ENCODE measurements at regions not wholly inside any gene's neighbourhood (a gene's known extent, or its start where the extent isn't known, plus 50 kb on each side); places are given as distances from the start of the nearest gene placed in this dataset.

DNA sequence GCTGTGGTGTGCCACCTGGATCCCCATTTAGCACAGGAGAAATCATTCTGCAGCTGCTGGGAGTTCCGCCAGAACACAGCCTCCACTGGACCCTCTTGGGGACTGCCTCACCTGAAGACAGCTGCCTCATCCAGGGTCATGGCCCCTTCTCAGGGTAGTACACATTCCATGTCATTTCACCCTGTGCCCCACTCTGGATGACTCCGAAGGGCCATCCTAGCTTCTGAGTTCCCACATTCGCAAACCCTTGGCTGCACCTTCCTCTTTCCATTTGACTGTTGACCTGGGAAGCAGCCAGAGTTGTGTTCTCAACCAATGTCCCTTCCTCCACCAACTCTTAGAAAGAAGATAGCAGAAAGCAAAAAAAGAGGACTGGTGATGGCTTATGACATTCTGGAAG lies 125.6 kb upstream of the TBX20 start:
- no peak for FAIRE-seq
- DNase-seq (ENCODE audit: insufficient read length), result no peak
- TF ChIP-seq TAF1 (IDR thresholded peaks at IDR 0.05; ENCODE audit: borderline replicate concordance, low read depth, low read length) (no peak), POLR2AphosphoS5 (IDR thresholded peaks at IDR 0.05; ENCODE audit: low read depth, low read length) (no peak), POLR2A (IDR thresholded peaks at IDR 0.05; ENCODE audit: low read depth, low read length) (no peak)

DNA sequence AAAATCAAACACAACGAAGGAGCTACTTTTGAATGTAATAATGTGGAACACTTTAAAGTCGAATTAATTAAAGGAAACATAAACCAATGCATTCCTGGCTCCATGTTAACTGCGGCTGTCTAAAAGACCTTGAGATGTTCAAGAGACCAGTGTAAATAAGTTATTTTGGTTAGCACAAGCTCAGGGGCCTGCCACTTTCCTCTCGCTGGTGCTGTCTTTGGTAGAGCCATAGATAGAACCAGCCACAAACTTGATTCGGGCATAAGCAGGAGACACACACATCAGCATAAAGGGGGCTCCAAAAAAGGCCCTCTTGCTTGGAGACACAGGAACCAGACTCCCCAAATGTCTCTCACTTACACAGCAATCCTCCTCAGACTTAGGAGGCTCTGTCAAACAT lies 121.6 kb upstream of the TBX20 start:
- FAIRE-seq (no peak), DNase-seq (ENCODE audit: insufficient read length) (no peak)
- TF ChIP-seq POLR2A (IDR thresholded peaks at IDR 0.05; ENCODE audit: low read depth, low read length), result no peak
- TF ChIP-seq TAF1 (IDR thresholded peaks at IDR 0.05; ENCODE audit: borderline replicate concordance, low read depth, low read length), result no peak
- TF ChIP-seq POLR2AphosphoS5 (IDR thresholded peaks at IDR 0.05; ENCODE audit: low read depth, low read length), result no peak

DNA sequence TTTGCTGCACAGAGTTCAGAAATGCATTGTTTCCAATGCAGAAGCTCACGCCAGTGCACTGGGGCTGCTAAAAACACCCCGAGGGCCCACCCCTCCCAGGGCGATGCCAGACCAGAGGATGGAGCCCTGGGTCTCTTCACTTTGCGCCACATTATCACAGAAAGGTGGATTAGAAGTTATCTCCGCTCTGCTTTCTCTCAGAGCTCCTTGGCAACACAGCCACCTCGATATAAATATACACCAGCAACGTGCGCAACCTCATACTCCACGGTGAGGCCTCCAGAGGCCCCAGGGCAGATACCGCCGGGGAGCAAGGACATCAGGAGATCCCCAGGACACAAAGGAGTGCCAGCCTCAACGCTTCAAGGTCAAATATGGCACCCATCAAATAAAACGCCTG lies 121.0 kb upstream of the TBX20 start:
- TF ChIP-seq POLR2AphosphoS5 (IDR thresholded peaks at IDR 0.05; ENCODE audit: low read depth, low read length) (no peak), POLR2A (IDR thresholded peaks at IDR 0.05; ENCODE audit: low read depth, low read length) (no peak), TAF1 (IDR thresholded peaks at IDR 0.05; ENCODE audit: borderline replicate concordance, low read depth, low read length) (no peak)
- FAIRE-seq (no peak), DNase-seq (ENCODE audit: insufficient read length) (no peak)

DNA sequence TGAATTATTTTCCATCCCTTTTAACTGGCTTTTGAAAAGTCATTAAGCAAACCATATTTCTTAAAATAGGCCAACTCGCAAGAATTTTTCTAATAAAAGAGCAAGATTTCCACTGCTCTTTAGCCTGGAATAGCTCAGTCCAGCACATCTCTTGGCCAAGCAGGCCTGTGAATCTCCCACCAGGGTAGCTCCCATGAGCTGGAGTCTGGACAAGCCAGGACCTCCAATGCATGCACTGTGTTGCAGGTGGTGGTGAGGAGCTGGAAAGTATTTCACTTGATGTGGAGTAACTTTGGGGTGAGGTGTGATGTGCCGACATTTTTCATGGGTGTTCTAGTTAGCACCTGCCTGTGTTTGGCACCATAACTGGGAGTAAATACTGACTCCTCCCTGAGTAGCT lies 117.3 kb upstream of the TBX20 start:
- no peak for TF ChIP-seq POLR2AphosphoS5 (IDR thresholded peaks at IDR 0.05; ENCODE audit: low read depth, low read length)
- no peak for TF ChIP-seq POLR2A (IDR thresholded peaks at IDR 0.05; ENCODE audit: low read depth, low read length)
- TF ChIP-seq TAF1 (IDR thresholded peaks at IDR 0.05; ENCODE audit: borderline replicate concordance, low read depth, low read length), result no peak
- no peak for DNase-seq (ENCODE audit: insufficient read length)
- no peak for FAIRE-seq

DNA sequence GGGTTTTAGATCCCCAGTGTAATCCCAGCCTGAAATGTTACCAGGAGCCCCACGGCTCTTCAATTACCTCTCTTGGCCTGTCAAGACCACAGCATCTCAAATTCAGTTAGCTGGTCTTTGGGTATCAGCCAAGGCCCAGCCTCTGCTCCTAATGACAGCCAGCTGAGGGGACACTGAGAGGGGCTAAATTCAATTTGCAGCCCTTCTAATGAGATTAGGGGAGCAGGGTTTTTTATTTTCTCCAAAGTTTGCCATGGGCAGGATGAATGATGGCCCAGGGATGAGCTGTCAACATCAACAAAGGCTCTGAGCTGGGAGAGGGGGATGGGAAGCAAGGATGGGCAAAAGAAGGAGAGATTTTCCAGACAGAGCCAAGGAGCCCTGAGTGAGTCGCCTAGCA lies 116.8 kb upstream of the TBX20 start:
- TF ChIP-seq TAF1 (IDR thresholded peaks at IDR 0.05; ENCODE audit: borderline replicate concordance, low read depth, low read length), result no peak
- no peak for TF ChIP-seq POLR2AphosphoS5 (IDR thresholded peaks at IDR 0.05; ENCODE audit: low read depth, low read length)
- no peak for TF ChIP-seq POLR2A (IDR thresholded peaks at IDR 0.05; ENCODE audit: low read depth, low read length)
- DNase-seq (ENCODE audit: insufficient read length) (no peak), FAIRE-seq (no peak)

DNA sequence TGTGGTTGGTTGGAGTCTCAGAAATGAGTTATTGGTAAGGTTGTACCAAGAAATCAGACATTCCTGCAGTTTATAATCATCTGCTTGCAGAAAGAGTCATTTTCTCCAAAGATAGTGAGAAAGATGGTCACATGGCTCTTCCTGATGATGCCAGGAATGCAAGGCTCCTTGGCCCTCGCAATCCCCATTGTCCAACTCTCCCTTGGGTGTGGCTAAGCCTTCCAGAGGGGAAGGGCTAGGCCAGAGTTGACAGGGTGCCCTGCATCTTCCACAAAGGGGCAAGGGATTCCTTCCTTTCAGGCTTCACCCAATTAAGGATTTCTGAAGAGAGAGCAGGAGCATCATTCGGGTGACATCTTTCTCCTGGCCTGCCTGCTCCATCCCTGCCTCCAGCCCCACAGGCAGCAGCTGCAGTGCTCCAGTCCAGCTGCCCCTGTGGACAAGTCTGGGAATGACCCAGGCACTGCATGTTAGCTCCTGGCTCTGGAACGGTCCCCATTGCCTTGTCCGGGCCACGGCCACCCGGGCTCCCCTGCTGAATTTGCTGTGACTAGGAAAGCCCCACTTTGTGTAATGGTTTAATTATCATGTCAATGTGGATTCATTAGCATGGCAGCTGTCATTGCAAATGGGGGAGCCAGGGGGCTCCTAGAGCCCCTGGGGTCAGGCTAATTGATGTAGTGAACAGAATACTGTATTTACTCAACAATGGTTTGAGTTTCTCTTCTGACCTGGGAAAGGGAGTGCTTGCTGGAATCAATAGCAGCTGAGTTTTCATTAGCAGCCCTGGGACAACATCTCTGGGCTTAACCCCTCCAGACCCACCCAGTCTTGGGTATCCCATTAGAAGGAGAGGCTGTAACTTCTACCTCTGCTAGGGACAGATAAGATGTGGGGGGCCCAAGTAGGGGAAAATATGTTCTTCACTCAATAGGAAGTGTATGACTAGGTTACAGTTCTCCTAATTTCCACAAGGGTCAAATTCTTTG lies 112.6 kb upstream of the TBX20 start:
- TF ChIP-seq TAF1 (IDR thresholded peaks at IDR 0.05; ENCODE audit: borderline replicate concordance, low read depth, low read length), result no peak
- TF ChIP-seq POLR2A (IDR thresholded peaks at IDR 0.05; ENCODE audit: low read depth, low read length), result no peak
- no peak for TF ChIP-seq POLR2AphosphoS5 (IDR thresholded peaks at IDR 0.05; ENCODE audit: low read depth, low read length)
- no peak for DNase-seq (ENCODE audit: insufficient read length)
- no peak for FAIRE-seq

DNA sequence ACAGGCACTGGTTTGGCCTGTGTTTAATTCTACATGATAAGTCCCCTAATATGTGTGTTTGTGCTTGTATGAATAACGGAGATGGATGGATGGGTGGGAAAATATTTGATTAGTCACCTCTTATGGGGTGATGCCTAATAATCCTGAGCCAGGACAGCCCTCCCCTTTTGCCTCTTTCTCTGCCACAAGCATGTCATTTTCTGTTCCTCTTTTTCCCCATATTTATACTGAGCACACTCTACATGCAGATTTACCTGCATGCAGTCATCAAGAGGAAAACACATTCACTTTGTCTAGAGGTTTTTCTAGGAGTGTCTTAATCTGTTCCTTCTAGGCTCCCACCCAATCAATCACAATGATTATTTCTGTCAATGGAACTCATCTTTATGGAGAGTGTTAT lies 111.6 kb upstream of the TBX20 start:
- FAIRE-seq, result no peak
- no peak for TF ChIP-seq TAF1 (IDR thresholded peaks at IDR 0.05; ENCODE audit: borderline replicate concordance, low read depth, low read length)
- TF ChIP-seq POLR2AphosphoS5 (IDR thresholded peaks at IDR 0.05; ENCODE audit: low read depth, low read length), result no peak
- TF ChIP-seq POLR2A (IDR thresholded peaks at IDR 0.05; ENCODE audit: low read depth, low read length), result no peak
- no peak for DNase-seq (ENCODE audit: insufficient read length)

DNA sequence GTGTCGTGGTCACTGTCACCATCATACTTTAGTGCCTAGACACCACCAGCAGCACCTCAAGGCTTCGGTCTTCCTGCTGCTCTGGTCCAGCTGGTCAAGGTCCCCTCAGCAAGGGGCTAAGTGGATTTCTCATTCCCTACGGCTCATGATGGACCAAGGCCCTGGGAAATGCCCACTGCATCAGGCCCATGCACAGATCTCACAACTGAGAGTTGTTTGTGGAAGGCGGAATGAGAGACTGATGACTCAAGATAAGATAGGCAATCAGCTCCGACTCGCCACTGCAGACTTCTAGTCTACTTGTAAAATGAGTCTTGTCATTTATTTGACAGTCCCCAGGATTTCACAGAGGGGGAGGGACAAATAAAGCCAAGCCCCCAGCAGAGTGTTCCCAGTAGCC lies 108.4 kb upstream of the TBX20 start:
- FAIRE-seq (no peak), DNase-seq (ENCODE audit: insufficient read length) (no peak)
- no peak for TF ChIP-seq POLR2A (IDR thresholded peaks at IDR 0.05; ENCODE audit: low read depth, low read length)
- TF ChIP-seq POLR2AphosphoS5 (IDR thresholded peaks at IDR 0.05; ENCODE audit: low read depth, low read length), result no peak

DNA sequence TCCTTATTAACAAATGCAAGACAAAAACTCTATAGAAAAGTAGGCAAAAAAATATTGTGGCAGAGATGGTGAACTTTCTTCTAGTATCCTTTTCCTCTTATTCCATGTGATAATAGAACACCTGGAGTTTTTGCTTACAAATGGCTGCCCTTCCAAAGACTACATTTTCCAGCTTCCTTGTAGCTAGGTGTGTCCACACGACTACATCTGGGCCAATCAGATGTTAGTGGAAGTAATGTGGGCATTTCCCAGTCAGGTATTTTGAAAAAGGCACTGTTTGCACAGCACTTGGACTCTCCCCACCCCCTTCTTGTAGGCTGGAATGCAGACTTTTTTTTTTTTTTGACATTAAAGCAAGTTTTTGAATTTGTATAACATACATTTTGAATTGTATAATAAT lies 105.5 kb upstream of the TBX20 start:
- no peak for DNase-seq (ENCODE audit: insufficient read length)
- no peak for TF ChIP-seq POLR2A (IDR thresholded peaks at IDR 0.05; ENCODE audit: low read depth, low read length)
- FAIRE-seq, result no peak

DNA sequence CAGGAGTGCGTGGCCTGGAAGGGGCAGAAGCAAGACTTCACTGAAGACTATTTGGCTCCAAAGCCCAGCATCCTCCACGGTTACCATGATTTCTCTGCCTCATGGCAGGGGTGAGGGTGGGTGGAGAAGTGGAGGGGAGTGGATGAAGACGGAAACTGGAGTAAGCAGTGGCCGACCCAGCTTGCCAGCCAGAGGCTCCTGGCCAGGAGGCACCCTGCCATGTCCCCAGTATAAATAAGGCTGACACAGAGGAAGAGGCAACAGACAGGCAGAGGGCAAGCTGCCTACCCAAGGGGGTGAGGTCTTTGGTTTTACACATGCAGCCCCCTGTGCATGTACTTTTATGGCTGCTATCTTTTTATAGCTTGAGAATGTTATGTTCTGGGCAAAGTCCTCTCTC lies 102.6 kb upstream of the TBX20 start:
- FAIRE-seq (no peak), DNase-seq (ENCODE audit: insufficient read length) (no peak)
- TF ChIP-seq TAF1 (IDR thresholded peaks at IDR 0.05; ENCODE audit: borderline replicate concordance, low read depth, low read length) (no peak), POLR2A (IDR thresholded peaks at IDR 0.05; ENCODE audit: low read depth, low read length) (no peak), POLR2AphosphoS5 (IDR thresholded peaks at IDR 0.05; ENCODE audit: low read depth, low read length) (no peak)

DNA sequence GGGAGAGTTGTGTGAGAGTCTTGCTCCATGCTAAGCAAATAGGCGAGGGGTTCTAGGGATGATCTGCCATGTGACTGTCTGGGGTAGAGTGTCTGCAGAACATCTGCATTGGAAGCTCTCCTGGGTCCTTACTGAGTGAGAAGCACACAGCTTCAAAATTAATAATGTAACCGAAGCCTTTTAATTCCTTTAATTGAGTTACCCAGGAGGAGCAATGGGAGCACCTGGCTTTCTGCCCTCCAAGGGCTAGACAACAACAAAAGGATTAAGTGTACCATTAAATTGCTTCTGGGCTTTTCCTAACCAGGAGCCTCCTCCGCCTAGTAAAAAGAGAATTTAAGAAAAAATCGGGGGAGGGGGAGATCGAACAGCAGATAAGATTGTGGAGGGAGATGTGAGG lies 102.0 kb upstream of the TBX20 start:
- TF ChIP-seq POLR2AphosphoS5 (IDR thresholded peaks at IDR 0.05; ENCODE audit: low read depth, low read length) (no peak), TAF1 (IDR thresholded peaks at IDR 0.05; ENCODE audit: borderline replicate concordance, low read depth, low read length) (no peak), POLR2A (IDR thresholded peaks at IDR 0.05; ENCODE audit: low read depth, low read length) (no peak)
- no peak for FAIRE-seq
- DNase-seq (ENCODE audit: insufficient read length), result no peak

DNA sequence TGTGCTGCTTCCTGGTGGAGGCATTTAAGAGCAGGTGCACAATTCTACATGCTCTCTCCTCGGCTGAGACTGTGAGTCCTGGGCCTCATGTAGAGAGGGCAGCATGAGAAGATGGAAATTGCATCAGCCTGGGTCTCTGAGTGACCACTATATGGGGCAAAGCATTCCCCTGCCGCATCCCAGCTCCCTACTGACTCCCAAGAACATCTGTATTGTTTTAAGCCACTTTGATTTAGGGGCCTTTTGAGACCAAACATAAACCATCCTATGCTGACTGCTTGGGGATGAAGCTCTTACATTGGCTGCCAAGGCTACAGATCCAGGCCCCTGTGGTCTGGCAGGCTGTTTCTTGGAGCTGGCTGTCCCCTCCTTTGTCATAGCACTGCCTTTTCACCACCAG lies 101.3 kb upstream of the TBX20 start:
- DNase-seq (ENCODE audit: insufficient read length) (no peak), FAIRE-seq (no peak)
- no peak for TF ChIP-seq POLR2A (IDR thresholded peaks at IDR 0.05; ENCODE audit: low read depth, low read length)
- no peak for TF ChIP-seq POLR2AphosphoS5 (IDR thresholded peaks at IDR 0.05; ENCODE audit: low read depth, low read length)
- no peak for TF ChIP-seq TAF1 (IDR thresholded peaks at IDR 0.05; ENCODE audit: borderline replicate concordance, low read depth, low read length)
